Muscle layer of duodenum (tissue), 2 donors: ENCODE measurements at regions not wholly inside any gene's neighbourhood (a gene's known extent, or its start where the extent isn't known, plus 50 kb on each side); places are given as distances from the start of the nearest gene placed in this dataset.

Source experiments
- H3K27ac ChIP-seq: one replicate; pipeline ENCODE4 v1.7.0; 2013; ENCODE audit warnings: mild to moderate bottlenecking, low read length
- H3K27me3 ChIP-seq: one replicate; pipeline ENCODE4 v1.7.0; 2013; ENCODE audit warnings: low read depth, mild to moderate bottlenecking, control low read depth, low read length
- H3K36me3 ChIP-seq, 2 donors: one replicate each; pipeline ENCODE4 v1.7.0; 2013; ENCODE audit warnings: low read length in 2 of 2, control low read depth in 1 of 2, mild to moderate bottlenecking in 1 of 2; ENCODE audit not compliant: insufficient read depth in 2 of 2, control insufficient read depth in 1 of 2
- H3K4me1 ChIP-seq, 2 donors: one replicate each; pipeline ENCODE4 v1.7.0; 2013; ENCODE audit warnings: low read length in 2 of 2, mild to moderate bottlenecking in 2 of 2, control low read depth in 1 of 2, moderate library complexity in 1 of 2; ENCODE audit not compliant: insufficient read depth in 2 of 2, control insufficient read depth in 1 of 2
- H3K4me3 ChIP-seq, 2 donors: one replicate each; pipeline ENCODE4 v1.7.0; 2013; ENCODE audit warnings: low read length in 2 of 2, low read depth in 1 of 2, mild to moderate bottlenecking in 1 of 2
- H3K9me3 ChIP-seq, 2 donors: one replicate each; pipeline ENCODE4 v1.7.0; 2013; ENCODE audit warnings: low read length in 2 of 2, control low read depth in 1 of 2, mild to moderate bottlenecking in 1 of 2; ENCODE audit not compliant: control insufficient read depth in 1 of 2
- donor health status: healthy.

GRCh38 chr12:114945351-114945750 is 261.4 kb upstream of the TBX3 start:
- H3K4me1 ChIP-seq, result no peaks in the 10 kb centered on the region
- no peaks in the 10 kb centered on the region for H3K27me3 ChIP-seq
- H3K27ac ChIP-seq, result no peak overlapping the region
- H3K4me3 ChIP-seq, result no peak overlapping the region
- H3K9me3 ChIP-seq, result no peaks in the 10 kb centered on the region
- no peaks in the 10 kb centered on the region for H3K36me3 ChIP-seq

GRCh38 chr12:114944736-114945135 is 260.8 kb upstream of the TBX3 start:
- H3K36me3 ChIP-seq, result no peaks in the 10 kb centered on the region
- no peaks in the 10 kb centered on the region for H3K9me3 ChIP-seq
- no peaks in the 10 kb centered on the region for H3K4me1 ChIP-seq
- no peaks in the 10 kb centered on the region for H3K27me3 ChIP-seq
- no peak overlapping the region for H3K27ac ChIP-seq
- no peak overlapping the region for H3K4me3 ChIP-seq

GRCh38 chr12:114943601-114944000 is 259.6 kb upstream of the TBX3 start:
- no peaks in the 10 kb centered on the region for H3K4me1 ChIP-seq
- H3K27me3 ChIP-seq, result no peaks in the 10 kb centered on the region
- no peaks in the 10 kb centered on the region for H3K36me3 ChIP-seq
- no peak overlapping the region for H3K4me3 ChIP-seq
- no peak overlapping the region for H3K27ac ChIP-seq
- no peaks in the 10 kb centered on the region for H3K9me3 ChIP-seq

- no peak overlapping the region for H3K4me3 ChIP-seq
- no peaks in the 10 kb centered on the region for H3K9me3 ChIP-seq
- no peaks in the 10 kb centered on the region for H3K36me3 ChIP-seq
- no peaks in the 10 kb centered on the region for H3K27me3 ChIP-seq
- no peak overlapping the region for H3K27ac ChIP-seq
- H3K4me1 ChIP-seq, result no peaks in the 10 kb centered on the region
Measured at GRCh38 chr12:114938487-114939210, 254.7 kb upstream of the TBX3 start.

GRCh38 chr12:114936148-114937079 is 252.4 kb upstream of the TBX3 start:
- no peaks in the 10 kb centered on the region for H3K9me3 ChIP-seq

GRCh38 chr12:114935658-114936057 is 251.7 kb upstream of the TBX3 start:
- H3K4me3 ChIP-seq, result no peak overlapping the region
- H3K9me3 ChIP-seq, result no peaks in the 10 kb centered on the region
- no peaks in the 10 kb centered on the region for H3K27me3 ChIP-seq
- H3K36me3 ChIP-seq, result no peaks in the 10 kb centered on the region
- H3K27ac ChIP-seq, result no peak overlapping the region
- no peaks in the 10 kb centered on the region for H3K4me1 ChIP-seq

More at GRCh38 chr12:114936148-114937079, 252.4 kb upstream of the TBX3 start:
- Histone ChIP-seq H3K36me3 (no peaks in the 10 kb centered on the region), H3K4me3 (no peak overlapping the region), H3K27me3 (no peaks in the 10 kb centered on the region), H3K4me1 (no peaks in the 10 kb centered on the region), H3K27ac (no peak overlapping the region)

GRCh38 chr12:114933428-114934160 is 249.6 kb upstream of the TBX3 start:
- H3K4me3 ChIP-seq, result no peak overlapping the region
- no peaks in the 10 kb centered on the region for H3K9me3 ChIP-seq
- no peaks in the 10 kb centered on the region for H3K36me3 ChIP-seq
- H3K27ac ChIP-seq, result no peak overlapping the region
- H3K27me3 ChIP-seq, result no peaks in the 10 kb centered on the region
- H3K4me1 ChIP-seq, result no peaks in the 10 kb centered on the region

GRCh38 chr12:114932806-114933205 is 248.8 kb upstream of the TBX3 start:
- H3K36me3 ChIP-seq, result no peaks in the 10 kb centered on the region
- no peak overlapping the region for H3K27ac ChIP-seq
- no peaks in the 10 kb centered on the region for H3K27me3 ChIP-seq
- no peak overlapping the region for H3K4me3 ChIP-seq
- no peaks in the 10 kb centered on the region for H3K9me3 ChIP-seq
- H3K4me1 ChIP-seq, result no peaks in the 10 kb centered on the region

- H3K9me3 ChIP-seq, result no peaks in the 10 kb centered on the region
- no peaks in the 10 kb centered on the region for H3K36me3 ChIP-seq
- H3K27me3 ChIP-seq, result no peaks in the 10 kb centered on the region
- H3K4me1 ChIP-seq, result no peaks in the 10 kb centered on the region
- no peak overlapping the region for H3K27ac ChIP-seq
- no peak overlapping the region for H3K4me3 ChIP-seq
Measured at GRCh38 chr12:114931025-114931424, 247.1 kb upstream of the TBX3 start.

GRCh38 chr12:114926341-114926740 is 242.4 kb upstream of the TBX3 start:
- H3K36me3 ChIP-seq, result no peaks in the 10 kb centered on the region
- H3K27me3 ChIP-seq, result no peaks in the 10 kb centered on the region
- no peak overlapping the region for H3K4me3 ChIP-seq
- H3K27ac ChIP-seq, result no peak overlapping the region
- no peaks in the 10 kb centered on the region for H3K9me3 ChIP-seq
- no peaks in the 10 kb centered on the region for H3K4me1 ChIP-seq

- Histone ChIP-seq H3K9me3 (no peaks in the 10 kb centered on the region), H3K36me3 (no peaks in the 10 kb centered on the region), H3K27ac (no peak overlapping the region), H3K4me1 (no peaks in the 10 kb centered on the region), H3K4me3 (no peak overlapping the region), H3K27me3 (no peaks in the 10 kb centered on the region)
Measured at GRCh38 chr12:114924946-114925475, 241.0 kb upstream of the TBX3 start.
